DND-41 (cell line): ENCODE measurements at regions not wholly inside any gene's neighbourhood (a gene's known extent, or its start where the extent isn't known, plus 50 kb on each side); places are given as distances from the start of the nearest gene placed in this dataset.

Experiments
- EZH2 ChIP-seq: IDR thresholded peaks from 3 replicates; pipeline ENCODE4 v1.6.1; 2012; ENCODE audit warnings: borderline replicate concordance, low read depth, mild to moderate bottlenecking, moderate library complexity, low read length, inconsistent platforms; ENCODE audit not compliant: severe bottlenecking
- TF ChIP-seq, protein P1 (sequence below): IDR thresholded peaks from 2 replicates; pipeline ENCODE4 v1.5.1; 2012; ENCODE audit warnings: borderline replicate concordance, low read length, moderate library complexity, mild to moderate bottlenecking; ENCODE audit not compliant: poor library complexity, severe bottlenecking; ENCODE audit errors: extremely low read depth

- TF ChIP-seq, protein P1, sequence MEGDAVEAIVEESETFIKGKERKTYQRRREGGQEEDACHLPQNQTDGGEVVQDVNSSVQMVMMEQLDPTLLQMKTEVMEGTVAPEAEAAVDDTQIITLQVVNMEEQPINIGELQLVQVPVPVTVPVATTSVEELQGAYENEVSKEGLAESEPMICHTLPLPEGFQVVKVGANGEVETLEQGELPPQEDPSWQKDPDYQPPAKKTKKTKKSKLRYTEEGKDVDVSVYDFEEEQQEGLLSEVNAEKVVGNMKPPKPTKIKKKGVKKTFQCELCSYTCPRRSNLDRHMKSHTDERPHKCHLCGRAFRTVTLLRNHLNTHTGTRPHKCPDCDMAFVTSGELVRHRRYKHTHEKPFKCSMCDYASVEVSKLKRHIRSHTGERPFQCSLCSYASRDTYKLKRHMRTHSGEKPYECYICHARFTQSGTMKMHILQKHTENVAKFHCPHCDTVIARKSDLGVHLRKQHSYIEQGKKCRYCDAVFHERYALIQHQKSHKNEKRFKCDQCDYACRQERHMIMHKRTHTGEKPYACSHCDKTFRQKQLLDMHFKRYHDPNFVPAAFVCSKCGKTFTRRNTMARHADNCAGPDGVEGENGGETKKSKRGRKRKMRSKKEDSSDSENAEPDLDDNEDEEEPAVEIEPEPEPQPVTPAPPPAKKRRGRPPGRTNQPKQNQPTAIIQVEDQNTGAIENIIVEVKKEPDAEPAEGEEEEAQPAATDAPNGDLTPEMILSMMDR = no peak
- TF ChIP-seq EZH2 = no peak
Measured at GRCh38 chr4:124428648-124429047, 283.9 kb downstream of the ANKRD50 start.
